NCI-H1105 (cell line): ENCODE measurements at regions not wholly inside any gene's neighbourhood (a gene's known extent, or its start where the extent isn't known, plus 50 kb on each side); places are given as distances from the start of the nearest gene placed in this dataset.
"Not testable (repeated sequence)": the region's sequence is repeated elsewhere in the genome, so short reads cannot be mapped to it uniquely, and the experiment has no call there.

ENCODE experiments used
- DNase-seq: peaks from one replicate; lab custom pipeline; 2025; lab: John Stamatoyannopoulos, UW

GRCh38 chr16:7820816-7821215 lies 488.2 kb downstream of the RBFOX1 start:
- DNase-seq, result no peak

GRCh38 chr16:7805686-7806396 lies 473.2 kb downstream of the RBFOX1 start:
- DNase-seq, result no peak

- DNase-seq, result no peak
These were observed 472.1 kb downstream of the RBFOX1 start for GRCh38 chr16:7804635-7805195.

- no peak for DNase-seq
These were observed 459.7 kb downstream of the RBFOX1 start for GRCh38 chr16:7792346-7792745.

GRCh38 chr16:7791028-7791590 lies 458.5 kb downstream of the RBFOX1 start:
- DNase-seq, result no peak

GRCh38 chr16:7775072-7775488 lies 442.4 kb downstream of the RBFOX1 start:
- no peak for DNase-seq

- no peak for DNase-seq
These were observed 440.1 kb downstream of the RBFOX1 start for GRCh38 chr16:7772722-7773121.

- not testable (repeated sequence) for DNase-seq
These were observed 436.4 kb downstream of the RBFOX1 start for GRCh38 chr16:7769091-7769490.

GRCh38 chr16:7765079-7765550 lies 432.5 kb downstream of the RBFOX1 start:
- DNase-seq, result no peak

GRCh38 chr16:7763111-7763510 lies 430.5 kb downstream of the RBFOX1 start:
- DNase-seq, result no peak
